GM18858 (cell line): ENCODE measurements at regions not wholly inside any gene's neighbourhood (a gene's known extent, or its start where the extent isn't known, plus 50 kb on each side); places are given as distances from the start of the nearest gene placed in this dataset.
"Not testable (repeated sequence)": the region's sequence is repeated elsewhere in the genome, so short reads cannot be mapped to it uniquely, and the experiment has no call there.

Source experiments
- ATAC-seq: cut with Tn5 transposase; IDR thresholded peaks from one replicate; pipeline ENCODE4 v1.9.1; 2021; ENCODE audit not compliant: unreplicated experiment

DNA sequence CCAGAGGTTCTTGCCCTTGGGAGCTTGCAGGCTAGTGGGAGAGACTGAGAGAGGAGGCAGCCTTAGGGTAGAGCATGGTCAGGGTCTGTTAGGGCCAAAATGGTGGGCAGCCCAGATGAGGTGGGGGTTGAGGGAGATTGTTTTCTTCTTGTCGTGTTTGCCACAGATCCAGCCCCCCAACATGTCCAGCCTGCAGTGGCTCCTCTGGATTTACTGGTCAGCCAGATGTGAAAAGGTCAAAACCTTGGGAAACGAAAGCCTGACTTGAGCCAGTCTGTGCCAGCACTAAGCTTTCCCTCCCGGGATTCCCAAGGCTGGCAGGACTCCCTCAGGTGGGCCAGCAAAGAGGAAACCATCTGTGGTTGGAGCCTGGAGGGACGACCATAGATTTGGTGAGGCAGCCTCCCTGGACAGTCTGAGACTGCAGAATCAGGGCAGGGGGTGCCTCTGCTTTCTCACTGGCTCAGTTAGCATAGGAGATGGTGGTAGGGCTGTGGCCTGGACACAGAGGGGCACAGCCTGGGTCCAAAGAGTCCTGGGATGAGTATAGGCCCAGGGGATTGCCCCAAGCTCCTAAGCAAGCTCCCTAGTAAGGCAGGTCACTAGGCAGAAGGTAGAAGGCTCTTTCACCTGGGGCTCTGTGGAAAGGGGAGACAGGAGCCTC lies 51.2 kb upstream of the PRR23C start:
- ATAC-seq: no peak

DNA sequence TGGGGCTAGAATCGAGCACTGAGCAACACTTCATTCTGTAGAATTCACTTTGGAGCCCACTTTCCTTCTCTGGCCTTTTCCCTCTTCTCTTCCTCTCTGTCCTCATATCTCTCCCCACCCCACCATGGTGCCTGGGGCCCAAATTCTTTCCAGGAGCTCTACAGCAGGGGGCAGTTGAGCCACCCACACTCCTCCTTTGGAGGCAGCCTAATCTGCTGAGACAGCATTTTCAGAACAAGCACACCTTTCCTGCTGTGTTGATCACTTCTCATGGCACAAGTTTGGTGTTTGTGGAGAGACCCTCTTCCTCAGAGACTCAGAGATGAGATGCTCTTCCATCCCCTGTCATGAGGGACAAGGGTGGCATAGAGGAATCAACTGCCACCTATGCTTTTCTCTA lies 52.0 kb upstream of the PRR23C start:
- no peak for ATAC-seq

DNA sequence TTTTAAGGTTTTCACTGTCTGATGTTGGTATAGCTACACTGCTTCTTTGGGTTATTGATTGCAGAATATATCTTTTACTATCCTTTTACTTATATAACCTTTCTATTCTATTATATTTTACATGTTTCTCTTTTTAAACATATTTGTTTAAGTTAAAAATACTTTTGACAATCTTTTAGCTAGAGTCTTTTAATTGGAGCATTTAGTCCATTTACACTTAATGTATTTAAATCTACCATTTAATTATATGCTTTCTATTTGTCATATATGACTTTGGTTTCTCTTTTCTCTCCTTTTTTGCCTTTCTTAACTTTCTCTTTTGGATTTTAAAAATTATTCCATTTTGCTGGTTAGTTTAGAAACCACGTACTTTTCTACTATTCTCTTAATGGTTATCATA lies 53.7 kb upstream of the PRR23C start:
- no peak for ATAC-seq

DNA sequence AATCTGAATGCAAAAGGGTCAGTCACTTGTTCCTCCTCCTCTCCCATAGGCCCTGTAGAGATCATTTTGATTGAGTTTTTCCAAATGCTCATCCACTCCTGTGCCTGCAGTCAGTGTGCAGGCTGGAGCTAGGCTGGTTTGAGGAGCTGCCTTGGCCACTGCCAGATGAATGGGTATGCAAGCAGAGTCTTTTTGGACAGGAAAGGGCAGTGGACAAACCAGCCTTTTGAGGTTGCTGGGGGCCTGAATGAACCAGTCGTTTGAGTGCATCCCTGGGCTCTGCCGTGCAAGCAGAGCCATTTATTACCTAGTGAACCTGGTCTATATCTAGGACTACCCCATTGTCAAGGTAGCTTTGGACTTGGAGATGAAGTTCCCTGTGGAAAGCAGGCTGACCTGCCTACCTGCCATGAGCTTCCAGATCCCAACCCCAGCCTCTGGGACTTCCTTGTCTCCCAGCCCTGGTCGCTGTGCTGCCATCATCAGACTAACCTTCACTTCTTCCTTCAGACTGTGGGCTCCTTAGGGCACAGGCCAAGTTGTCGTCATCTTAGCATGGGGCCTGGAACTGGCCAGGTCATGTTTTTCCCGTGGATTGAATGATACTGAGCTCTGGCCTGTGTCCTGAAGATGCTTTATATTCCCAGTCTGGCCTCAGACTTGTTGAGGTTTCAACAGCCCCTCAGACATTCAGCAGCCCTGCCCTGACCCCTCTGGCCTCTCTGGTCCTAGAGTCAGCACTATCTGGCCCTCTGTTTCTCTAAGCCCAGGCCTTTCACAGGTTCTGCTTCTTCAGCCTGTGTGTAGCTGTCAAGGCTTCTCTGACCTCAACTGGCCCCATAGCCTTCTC lies 55.5 kb upstream of the PRR23C start:
- ATAC-seq: no peak

DNA sequence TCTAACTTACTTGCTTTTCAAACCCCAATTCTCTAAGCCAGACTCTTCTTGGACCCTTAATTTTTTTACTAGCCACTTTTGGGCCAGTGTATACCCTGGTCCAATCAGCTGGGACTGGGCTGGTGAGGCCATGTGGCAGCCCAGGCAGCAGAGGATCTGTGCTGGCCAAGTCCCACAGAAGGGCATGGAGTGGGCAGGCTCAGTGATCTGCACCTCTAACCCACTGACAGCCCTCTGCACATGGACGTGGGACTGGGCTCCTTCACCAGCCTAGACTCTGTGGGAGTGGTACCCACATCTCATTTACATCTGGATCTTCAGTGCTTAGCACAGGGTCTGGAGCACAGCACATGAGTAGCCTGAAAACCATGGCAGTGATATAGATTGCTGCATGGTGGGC lies 56.1 kb upstream of the PRR23C start:
- ATAC-seq: no peak

DNA sequence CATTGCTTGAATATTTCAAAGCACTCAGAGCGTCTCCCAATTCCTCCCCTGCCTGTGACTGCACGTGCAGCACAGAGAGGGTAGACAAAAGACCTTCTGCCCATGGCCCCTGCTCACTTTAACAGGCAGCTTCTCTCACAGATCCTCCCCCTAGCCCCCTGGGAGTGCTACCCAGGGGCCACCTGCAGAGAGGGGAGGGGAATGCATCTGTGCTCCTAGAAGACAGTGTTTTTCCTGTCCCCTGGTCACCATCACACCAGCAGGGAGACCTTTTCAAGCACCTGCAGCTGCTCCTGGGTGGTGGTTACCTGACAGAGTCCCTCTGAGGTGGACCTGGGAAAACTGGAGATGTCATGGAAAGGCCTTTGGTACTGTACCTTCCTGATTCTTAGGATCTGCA lies 56.7 kb upstream of the PRR23C start:
- no peak for ATAC-seq

DNA sequence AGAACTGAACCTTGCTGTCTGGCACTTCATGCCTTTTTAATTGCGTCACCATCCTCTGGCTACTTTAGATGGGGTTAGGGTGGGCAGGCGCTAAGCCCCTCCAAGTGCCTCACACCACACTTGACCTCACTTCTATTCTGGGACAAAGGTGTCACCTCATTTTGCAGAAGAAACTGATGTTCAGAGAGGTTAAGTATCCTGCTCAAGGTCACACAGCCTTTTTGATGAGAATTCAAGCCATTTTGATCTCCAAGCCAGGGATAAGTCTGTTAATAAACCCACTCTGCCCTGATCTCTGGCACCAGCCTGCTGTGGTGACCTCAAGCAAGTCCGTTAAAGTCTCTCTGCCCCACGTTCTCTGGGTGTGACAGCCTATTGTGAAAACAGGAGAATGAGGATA lies 58.8 kb upstream of the PRR23C start:
- ATAC-seq: no peak

DNA sequence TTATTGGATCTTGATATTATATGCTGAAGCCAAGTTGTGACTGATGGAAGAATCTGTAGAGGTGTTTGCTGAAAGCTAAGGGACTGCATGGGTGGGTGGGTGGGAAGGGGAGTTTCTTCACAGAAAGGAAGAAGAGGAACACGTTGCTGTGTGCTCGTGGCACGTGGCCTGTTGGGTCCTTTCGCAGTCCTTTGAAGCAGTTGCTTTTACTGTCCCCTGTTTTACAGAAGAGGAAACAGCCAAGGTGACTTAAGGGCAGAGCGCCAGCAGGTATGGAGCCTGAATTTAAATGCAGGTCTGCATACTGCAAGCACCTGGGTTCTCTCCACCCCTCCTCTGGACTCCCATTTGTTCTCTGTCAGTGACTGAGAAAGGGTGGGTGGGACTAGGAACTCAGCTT lies 59.4 kb upstream of the PRR23C start:
- ATAC-seq: no peak

DNA sequence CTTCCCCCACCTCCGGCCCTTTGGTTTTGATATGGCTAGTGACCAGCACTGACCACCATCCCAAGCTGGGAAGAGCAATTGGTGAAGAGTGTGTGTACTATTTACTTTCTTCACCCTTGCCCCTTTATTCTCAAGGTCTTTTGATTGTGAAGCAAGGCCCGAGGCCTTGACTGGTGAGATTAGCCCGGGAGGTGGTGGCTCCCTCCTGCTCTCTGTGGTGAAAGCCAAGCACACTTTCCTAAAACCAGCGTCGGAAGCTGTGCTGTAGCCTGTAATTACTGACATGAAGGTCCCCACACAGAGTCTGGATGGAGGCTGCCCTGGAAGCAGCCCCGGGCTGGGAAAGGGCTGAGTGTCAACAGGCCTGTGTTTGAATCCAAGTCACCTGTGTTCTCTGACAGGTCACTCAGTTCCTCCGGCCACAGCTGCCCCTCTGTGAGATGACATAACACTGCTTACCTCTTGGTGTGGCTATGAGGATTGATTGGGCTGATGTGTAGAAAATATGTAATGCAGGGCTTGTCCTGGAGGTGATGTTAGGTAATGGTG lies 60.5 kb upstream of the PRR23C start:
- ATAC-seq: no peak

DNA sequence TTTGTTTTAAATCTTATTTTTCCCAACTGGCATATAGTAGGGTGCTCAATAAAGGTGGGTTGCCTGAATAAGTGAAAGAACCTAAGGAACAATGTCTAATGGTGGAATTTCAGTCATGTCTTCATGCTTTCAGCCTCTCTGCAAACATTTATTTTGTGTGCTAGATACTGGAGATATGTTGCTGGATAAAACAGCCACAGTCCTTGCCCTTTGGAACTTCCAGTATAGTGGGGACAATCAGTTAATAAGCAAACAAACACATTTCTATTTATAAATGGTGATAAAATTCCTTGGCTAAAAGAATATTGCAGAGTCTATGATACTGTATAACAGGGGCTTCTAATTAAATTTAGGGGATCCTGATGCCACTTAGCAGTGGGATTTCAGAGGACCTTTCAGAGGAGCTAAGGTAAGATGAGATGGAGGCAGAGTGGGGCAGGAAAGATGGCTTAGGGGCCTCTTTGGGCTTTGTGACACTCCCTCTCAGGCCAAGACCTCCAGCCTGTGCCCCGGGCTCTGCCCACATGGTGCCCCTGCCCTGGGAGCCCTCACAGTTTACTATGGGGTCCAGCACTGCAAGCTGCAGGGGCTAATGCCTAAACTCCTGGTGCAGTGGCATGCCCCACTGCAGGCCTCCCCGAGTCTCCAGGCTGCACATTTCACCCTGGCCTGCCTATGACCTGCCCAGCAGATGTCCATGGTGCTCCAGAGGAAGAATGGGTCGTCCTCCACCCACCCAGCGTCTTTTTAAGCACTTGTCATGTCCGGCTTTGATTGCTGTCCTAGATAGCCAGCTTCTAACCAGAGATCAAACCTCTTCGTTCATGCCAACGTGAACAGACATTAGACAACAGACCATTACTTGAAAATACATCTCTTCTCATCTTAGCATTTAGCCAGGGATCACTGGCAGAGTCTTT lies 61.6 kb upstream of the PRR23C start:
- no peak for ATAC-seq

DNA sequence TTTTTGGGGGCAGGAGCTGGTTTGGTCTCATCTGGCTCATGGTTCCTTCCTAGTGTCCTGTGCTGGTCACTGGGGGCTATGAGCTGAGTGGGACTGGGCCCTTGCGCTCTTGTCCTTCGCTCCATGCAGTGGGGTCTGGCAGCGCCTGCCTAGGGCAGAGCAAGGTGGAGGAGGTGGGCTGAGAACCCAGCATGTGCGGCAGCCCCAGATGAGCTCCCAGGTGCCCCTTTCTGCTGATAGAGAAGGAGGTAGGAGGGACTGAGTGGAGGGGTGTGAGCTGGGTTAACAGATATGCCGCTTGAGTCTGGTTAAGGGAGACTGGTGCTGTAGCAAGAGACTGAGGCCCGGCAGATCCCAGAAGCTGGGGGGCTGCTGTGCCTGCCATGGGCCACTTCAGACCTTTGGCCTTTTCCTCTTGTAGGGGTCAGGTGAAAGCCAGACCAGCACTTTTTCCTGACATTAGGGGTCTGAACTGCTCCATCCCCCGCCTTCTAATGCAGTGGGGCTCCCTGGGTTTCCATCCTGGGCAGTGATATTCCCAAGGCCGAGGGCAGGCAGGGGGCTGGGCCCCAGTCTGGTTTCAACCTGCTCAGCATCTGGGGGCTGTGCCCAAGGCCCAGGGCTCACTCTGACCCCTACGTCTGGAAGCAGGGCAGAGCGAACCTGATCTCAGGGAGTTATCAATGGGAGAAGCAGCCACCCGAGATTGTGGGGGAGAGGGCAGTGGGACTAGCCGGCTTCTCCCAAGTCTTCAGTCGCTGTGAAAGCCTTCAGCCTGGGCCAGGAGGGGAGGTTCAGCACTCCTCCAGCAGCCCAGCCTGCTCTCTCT lies 62.9 kb upstream of the PRR23C start:
- ATAC-seq: no peak

DNA sequence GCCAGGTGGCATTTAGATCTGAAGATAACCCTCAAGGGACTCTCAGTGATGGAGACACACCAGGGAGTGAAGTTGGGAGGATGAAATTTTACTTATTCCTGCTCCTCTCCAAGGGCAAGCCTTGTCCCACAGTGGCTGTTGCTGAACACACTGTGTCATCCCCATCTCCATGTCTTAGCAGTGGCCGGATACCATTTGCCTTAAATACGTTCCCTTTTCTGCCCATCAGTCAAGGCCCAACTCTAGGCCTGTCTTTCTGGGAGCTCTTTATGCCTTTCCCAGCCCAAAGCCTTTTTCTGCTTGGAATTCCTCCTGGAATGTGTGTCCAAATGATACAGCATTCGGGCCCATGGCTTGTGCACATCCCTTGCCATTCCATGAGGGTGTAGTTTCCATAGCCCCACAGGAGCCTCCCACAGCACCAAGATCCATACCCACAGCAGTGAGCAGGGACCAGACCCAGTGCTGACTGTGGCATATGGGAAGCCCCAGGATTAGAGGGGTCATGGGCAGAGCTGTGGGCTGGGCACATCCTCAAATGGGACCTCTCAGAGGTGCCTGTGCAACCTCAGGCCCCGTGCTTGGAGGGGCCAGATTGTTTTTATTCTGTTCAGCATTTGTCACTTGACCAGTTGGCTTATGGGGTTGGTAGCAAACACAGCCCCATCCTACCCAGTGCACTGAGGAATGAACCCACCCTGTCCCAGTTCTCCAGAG lies 63.7 kb upstream of the PRR23C start:
- no peak for ATAC-seq

DNA sequence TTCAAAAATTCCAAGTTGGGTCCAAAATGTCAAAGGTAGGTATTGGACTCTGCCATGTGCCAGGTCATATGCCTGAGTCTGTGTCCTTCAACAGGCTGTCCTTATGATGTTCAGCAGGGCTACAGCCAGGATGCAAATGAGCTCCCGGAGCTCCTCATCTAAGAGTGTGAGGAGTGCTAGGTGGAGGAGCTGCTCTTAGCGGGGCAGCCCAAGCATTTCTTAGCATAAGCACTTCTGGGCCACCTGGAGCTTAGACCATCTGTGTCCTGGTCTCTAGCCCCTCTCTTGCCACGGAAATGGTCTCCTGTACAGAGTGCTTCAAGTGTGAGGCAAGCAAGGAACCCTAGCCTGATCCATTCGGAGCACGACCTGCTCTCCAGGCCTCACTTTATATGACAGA lies 64.6 kb upstream of the PRR23C start:
- ATAC-seq: no peak

DNA sequence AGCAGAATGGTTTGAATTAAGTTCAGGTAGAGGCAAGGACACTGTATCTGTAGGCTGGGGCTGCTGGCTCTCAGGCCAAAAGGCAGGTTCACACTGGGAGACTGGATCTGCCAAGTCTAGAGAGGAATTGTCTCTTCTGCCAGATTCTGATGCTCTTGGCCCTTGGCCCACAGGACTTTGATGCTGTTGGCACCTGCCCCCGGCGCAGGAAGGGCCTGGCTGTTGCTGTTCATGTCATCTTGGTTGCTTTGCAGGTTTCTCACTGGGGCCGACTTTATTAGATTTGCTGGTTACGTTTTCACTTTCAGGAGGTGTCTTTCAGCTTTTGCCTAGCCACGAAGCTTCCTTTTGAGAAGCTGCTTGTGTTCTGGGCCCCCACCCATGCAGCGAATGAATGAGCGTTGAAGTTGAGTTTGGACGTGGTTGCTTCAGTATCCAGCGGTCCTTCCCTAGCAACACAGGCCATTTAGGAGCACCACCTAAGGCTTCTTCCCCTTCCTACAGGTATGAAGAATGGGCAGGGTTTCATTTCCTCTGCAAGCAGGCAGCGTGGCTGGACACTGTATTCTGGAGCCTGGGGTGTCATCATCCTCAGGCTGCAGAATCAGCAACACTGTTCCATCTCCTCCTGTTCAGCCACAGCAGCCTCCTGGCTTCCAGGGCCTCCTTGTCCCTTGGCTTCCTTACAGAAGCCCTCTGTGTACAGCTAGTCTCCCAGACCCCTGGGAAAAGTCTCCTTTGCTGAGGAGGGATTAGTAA lies 65.6 kb upstream of the PRR23C start:
- ATAC-seq: peak; percentile 59

DNA sequence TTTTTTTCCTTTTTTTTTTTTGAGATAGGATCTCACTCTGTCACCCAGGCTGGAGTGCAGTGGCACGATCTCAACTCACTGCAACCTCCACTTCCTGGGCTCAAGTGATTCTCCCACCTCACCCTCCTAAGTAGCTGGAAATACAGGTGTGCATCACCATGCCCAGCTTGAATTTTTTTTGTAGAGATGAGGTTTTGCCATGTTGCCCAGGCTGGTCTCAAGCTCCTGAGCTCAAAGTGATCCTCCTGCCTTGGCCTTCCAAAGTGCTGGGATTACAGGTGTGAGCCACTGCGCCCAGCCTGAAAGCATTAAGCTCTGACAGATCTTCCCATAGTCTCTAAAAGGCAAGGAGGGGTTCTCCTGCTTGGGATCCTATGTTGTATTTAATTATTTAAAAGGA lies 66.2 kb upstream of the PRR23C start:
- ATAC-seq: not testable (repeated sequence)

DNA sequence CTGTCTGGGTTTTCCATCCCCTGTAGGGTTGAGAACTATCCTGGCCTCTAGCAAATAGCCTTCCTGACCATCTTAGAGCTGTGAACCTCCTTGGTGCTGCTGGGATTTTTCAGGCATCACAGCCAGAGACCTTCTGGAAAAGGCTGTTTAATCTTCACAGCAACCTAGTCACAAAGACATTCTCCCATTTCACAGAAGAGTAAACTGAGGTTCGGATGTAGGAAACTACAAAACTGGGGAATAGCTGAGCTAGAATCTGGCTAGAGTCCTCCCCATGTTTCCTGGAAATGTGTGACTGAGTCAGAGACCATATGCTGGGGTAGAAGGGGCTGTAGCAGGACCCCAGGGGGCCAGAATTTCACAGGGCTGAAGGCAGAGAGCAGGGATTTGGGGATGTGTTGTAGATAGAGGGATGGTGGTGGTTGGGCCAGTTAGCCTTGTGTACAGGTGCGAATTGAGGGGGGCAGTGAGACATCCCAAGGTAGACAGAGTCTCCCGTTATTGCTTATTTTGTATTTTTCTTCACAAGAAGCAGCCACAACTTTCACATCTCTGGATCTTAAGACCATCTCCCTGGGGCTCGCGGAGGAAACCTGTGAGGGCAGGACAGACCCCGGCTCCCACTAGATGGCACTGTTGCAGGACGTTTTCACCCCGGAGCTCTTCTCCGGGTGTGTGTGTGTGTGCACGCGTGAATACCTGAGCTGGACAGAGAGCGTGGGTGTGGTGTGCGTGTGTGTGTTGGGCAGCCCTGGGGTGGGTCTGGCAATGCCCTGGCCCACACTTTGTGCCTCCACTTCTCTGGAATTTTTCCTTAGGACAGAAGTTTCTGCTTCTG lies 66.9 kb upstream of the PRR23C start:
- ATAC-seq: no peak

DNA sequence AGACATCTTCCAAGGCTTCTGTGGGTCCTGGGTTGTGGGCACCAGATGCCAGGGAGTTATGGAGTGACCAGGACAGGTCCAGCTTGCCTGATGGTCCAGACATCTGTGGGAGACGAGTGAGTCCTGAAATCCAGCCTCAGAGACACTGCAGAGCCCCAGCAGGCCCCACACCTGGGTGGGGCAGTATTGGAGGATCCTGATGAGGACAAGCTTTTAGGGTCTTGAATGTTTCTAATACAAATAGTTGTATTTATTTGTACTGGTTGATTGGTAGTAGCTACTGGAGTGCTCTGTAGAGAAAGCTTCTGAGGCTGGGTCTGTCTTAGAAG lies 67.5 kb upstream of the PRR23C start:
- ATAC-seq: no peak

DNA sequence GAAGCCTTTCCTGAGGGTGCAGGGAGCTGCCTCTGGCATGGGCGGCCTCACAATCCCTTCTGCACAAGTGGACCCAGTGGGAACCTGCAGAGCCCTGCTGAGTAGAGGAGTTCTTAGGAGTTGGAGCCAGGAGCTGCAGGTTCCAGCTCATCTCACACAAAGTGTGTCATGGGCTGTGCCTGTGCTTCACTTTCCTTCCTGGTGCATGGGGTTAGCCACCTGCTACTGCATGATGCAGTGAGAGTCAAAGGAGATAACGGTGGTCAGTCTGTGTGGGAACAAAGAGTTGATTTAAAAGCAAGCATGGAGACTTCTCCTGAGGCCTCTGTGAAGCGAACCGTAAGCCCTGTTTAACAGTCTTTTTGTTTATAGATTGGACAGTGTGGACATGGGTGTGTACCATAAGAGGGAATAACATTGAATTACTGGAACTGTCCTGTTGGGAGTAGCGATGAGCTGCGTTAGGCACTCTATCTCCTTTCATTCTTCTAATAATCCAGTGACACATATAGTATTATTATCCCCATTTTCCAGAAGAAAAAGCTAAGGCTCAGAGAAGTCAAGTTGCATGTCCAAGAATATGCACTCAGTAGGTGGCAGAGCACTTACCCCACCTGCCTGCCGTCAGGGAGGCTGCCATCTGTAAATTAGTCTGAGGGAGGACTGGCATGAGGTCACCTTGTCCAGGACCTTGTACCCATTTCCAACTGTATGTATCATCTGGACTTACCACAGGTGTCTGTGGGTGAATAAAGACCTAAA lies 68.7 kb upstream of the PRR23C start:
- no peak for ATAC-seq
